HepG2 (cell line): ENCODE measurements at regions not wholly inside any gene's neighbourhood (a gene's known extent, or its start where the extent isn't known, plus 50 kb on each side); places are given as distances from the start of the nearest gene placed in this dataset.
A peak's percentile ranks its signal among the peaks of the same experiment; 100 is the strongest.

Source experiments
- ATAC-seq: fragments of 200-7000 bp; cut with Tn5 transposase; 3 replicates; pipeline ENCODE4 v1.9.1; 2020; ENCODE audit warnings: mild to moderate bottlenecking, moderate library complexity
- BruUV-seq: library from RNA; stranded (reverse); fragments of 400-500 nt; replicated peaks from 2 replicates; lab custom pipeline; 2021; lab: Mats Ljungman, UMichigan
- CTCF ChIA-PET: fragments of 300-600 bp; formaldehyde crosslinking; extraction: SDS; loops from one replicate; lab custom pipeline; 2021; ENCODE audit warnings: low total read pairs, inconsistent platforms, low intra/inter-chr PET ratio; lab: Yijun Ruan, JAX
- POLR2A ChIA-PET: fragments of 350-600 bp; sonication (Branson Sonifier 250); formaldehyde crosslinking; loops from one replicate; lab custom pipeline; 2020; ENCODE audit warnings: antibody characterized with exemption, inconsistent platforms; lab: Yijun Ruan, JAX
- DNase-seq: peaks from one replicate; pipeline ENCODE4 v3.0.0-alpha.2; 2015; ENCODE audit warnings: low spot score
- FAIRE-seq: peaks from 3 replicates; lab custom pipeline; 2011; peaks lifted over from hg19 to GRCh38; lab: Jason Lieb, UNC
- H2AFZ ChIP-seq: one replicate; pipeline ENCODE4 v1.6.1; 2011; ENCODE audit warnings: low read length, inconsistent platforms
- H3K27ac ChIP-seq: fragments of 300-600 bp; 3 replicates; pipeline ENCODE4 v1.8.0; 2011; ENCODE audit warnings: mixed run types, mild to moderate bottlenecking, mixed read lengths, low read length, inconsistent platforms; ENCODE audit not compliant: insufficient read depth; ENCODE audit errors: extremely low read length
- H3K27me3 ChIP-seq, 2 experiments: fragments of 200-600 bp in 1 of 2; 2 replicates in 1 of 2; 3 replicates in 1 of 2; pipeline versions ENCODE4 v1.6.0 to v1.8.0; 2011; ENCODE audit warnings: low read length in 2 of 2, mild to moderate bottlenecking in 2 of 2, moderate library complexity in 2 of 2, inconsistent platforms in 1 of 2; ENCODE audit not compliant: insufficient read depth in 2 of 2, control insufficient read depth in 1 of 2
- H3K36me3 ChIP-seq, 2 experiments: fragments of 200-600 bp in 1 of 2; replicated peaks in 1 of 2; 2 replicates in 1 of 2; 3 replicates in 1 of 2; pipeline versions ENCODE4 v1.5.1 to v1.8.0; 2011; ENCODE audit warnings: low read length in 2 of 2, inconsistent platforms in 1 of 2; ENCODE audit not compliant: insufficient read depth in 2 of 2, control insufficient read depth in 1 of 2
- H3K4me1 ChIP-seq: 2 replicates; pipeline ENCODE4 v1.5.1; 2012; ENCODE audit warnings: low read length, inconsistent platforms; ENCODE audit not compliant: insufficient read depth
- H3K4me2 ChIP-seq: 2 replicates; pipeline ENCODE4 v1.6.0; 2011; ENCODE audit warnings: low read depth, low read length, inconsistent platforms
- H3K4me3 ChIP-seq, 3 experiments: fragments of 200-600 bp in 1 of 3; sonication (generic), shearing (Covaris generic) in 1 of 3; replicated peaks in 1 of 3; 2 replicates each; pipeline ENCODE4 v1.5.1; 2011 to 2016; ENCODE audit warnings: low read length in 3 of 3, inconsistent platforms in 2 of 3, low read depth in 2 of 3, mild to moderate bottlenecking in 2 of 3, control low read depth in 1 of 3, mixed read lengths in 1 of 3; ENCODE audit not compliant: insufficient read depth in 1 of 3
- H3K79me2 ChIP-seq: one replicate; pipeline ENCODE4 v1.6.1; 2011; ENCODE audit warnings: low read length, inconsistent platforms; ENCODE audit not compliant: insufficient read depth
- H3K9ac ChIP-seq: 2 replicates; pipeline ENCODE4 v1.6.0; 2011; ENCODE audit warnings: mild to moderate bottlenecking, low read depth, low read length, inconsistent platforms; ENCODE audit not compliant: insufficient read depth
- H3K9me3 ChIP-seq: 2 replicates; pipeline ENCODE4 v1.5.1; 2012; ENCODE audit warnings: mild to moderate bottlenecking, low read length
- H4K20me1 ChIP-seq: 2 replicates; pipeline ENCODE4 v1.6.0; 2011; ENCODE audit warnings: inconsistent platforms, mild to moderate bottlenecking, low read length, moderate library complexity; ENCODE audit not compliant: insufficient read depth
- FOXJ3 ChIP-seq: sonication (generic); formaldehyde crosslinking; IDR thresholded peaks from 2 replicates; pipeline ENCODE4 v1.4.0; 2020; ENCODE audit warnings: missing genetic modification reagents, mild to moderate bottlenecking, borderline replicate concordance
- PRMT3 ChIP-seq: sonication (generic); formaldehyde crosslinking; IDR thresholded peaks from 2 replicates; pipeline ENCODE4 v1.8.1; 2022; ENCODE audit warnings: low read depth, mild to moderate bottlenecking, moderate library complexity, missing genetic modification reagents, borderline replicate concordance
- RBAK ChIP-seq: sonication (generic); formaldehyde crosslinking; IDR thresholded peaks from 2 replicates; pipeline ENCODE4 v1.5.1; 2020; ENCODE audit warnings: mild to moderate bottlenecking, missing genetic modification reagents
- ZIK1 ChIP-seq: sonication (generic); formaldehyde crosslinking; IDR thresholded peaks from 2 replicates; pipeline ENCODE4 v1.5.0; 2020; ENCODE audit warnings: mild to moderate bottlenecking, low read depth, missing genetic modification reagents, borderline replicate concordance
- ZNF546 ChIP-seq: sonication (generic); formaldehyde crosslinking; conservative IDR thresholded peaks from 2 replicates; pipeline ENCODE4 v1.8.1; 2023; ENCODE audit warnings: mild to moderate bottlenecking, missing genetic modification reagents
- ZNF678 ChIP-seq: sonication (generic); formaldehyde crosslinking; IDR thresholded peaks from 2 replicates; pipeline ENCODE4 v1.4.0; 2020; ENCODE audit warnings: mild to moderate bottlenecking, missing genetic modification reagents
- ZNF761 ChIP-seq: sonication (generic); formaldehyde crosslinking; conservative IDR thresholded peaks from 2 replicates; pipeline ENCODE4 v1.4.0; 2020; ENCODE audit warnings: mild to moderate bottlenecking, missing genetic modification reagents
- WGBS: methylation state at CpG from one replicate; pipeline ENCODE4 v1.1.6; 2017; ENCODE audit warnings: low lambda C conversion rate; 5-methylcytosine and 5-hydroxymethylcytosine counted together
- in situ Hi-C: cut with HindIII; loops from 2 replicates; pipeline ENCODE4 v1.10.0; 2017; ENCODE audit warnings: low pct_unique_long_range_greater_than_20kb; ENCODE audit not compliant: extremely low pct_ligation_motif_present
- intact Hi-C: fragments of 100-400 bp; cut with micrococcal nuclease; formaldehyde crosslinking; loops from one replicate; pipeline ENCODE4 v1.10.0; 2022; ENCODE audit not compliant: unreplicated experiment
- TF ChIP-seq, protein P1 (sequence below): fragments of 450-650 bp; IDR thresholded peaks from 2 replicates; pipeline ENCODE4 v1.6.1; 2017; ENCODE audit warnings: mild to moderate bottlenecking

DNA sequence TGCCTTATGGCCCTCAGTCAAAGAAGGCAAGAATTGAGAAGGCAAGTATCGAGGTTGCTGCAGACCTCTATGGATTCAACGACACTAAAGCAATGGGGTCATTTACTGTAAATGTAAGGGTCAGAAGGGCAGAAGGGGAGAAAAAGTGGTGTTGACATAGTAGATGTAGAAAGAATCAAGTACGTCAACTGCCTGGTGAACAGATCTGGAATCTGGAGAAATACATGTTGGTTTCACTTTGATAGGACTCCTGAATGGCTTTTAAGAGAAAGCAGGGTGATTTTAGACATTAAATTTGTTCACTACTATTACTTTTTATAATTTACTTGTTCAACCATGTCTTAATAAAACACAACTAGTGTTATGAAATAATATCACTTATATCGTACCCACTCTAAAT is 81.3 kb upstream of the FSTL5 start:
- intact Hi-C loops = no loop called here
- CTCF ChIA-PET = no interaction called here
- Histone ChIP-seq H3K9me3 (no peaks in the 10 kb centered on the region), H3K4me2 (peak overlapping the region; percentile 41), H2AFZ (peak overlapping the region; percentile 78), H3K27me3 (no peaks in the 10 kb centered on the region), H3K36me3 (no peaks in the 10 kb centered on the region), H3K27ac (no peak overlapping the region), H3K79me2 (no peaks in the 10 kb centered on the region), H3K9ac (no peak overlapping the region), H3K4me3 (no peak overlapping the region; a peak in 1 of 6 replicates), H3K4me1 (0 out of 2 replicates have a peak, but pooled peaks cover 6% of the 10 kb centered on the region), H4K20me1 (no peaks in the 10 kb centered on the region)
- ATAC-seq (no peak; the same call in 1 of the 3 replicates), FAIRE-seq (no peak), DNase-seq (no peak)
- WGBS = 23% methylated on average over 4 of the region's 4 CpGs
- in situ Hi-C loops = no loop called here
- no TSS peak for BruUV-seq
- POLR2A ChIA-PET = no interaction called here
- no peak for TF ChIP-seq ZNF761 (CRISPR knock-in tag)
- no peak for TF ChIP-seq ZIK1 (CRISPR knock-in tag)
- no peak for TF ChIP-seq FOXJ3 (CRISPR knock-in tag)
- no peak for TF ChIP-seq RBAK (CRISPR knock-in tag)
- TF ChIP-seq ZNF678 (CRISPR knock-in tag) = no peak
- no peak for TF ChIP-seq PRMT3
- TF ChIP-seq ZNF546 = no peak
- TF ChIP-seq, protein P1, sequence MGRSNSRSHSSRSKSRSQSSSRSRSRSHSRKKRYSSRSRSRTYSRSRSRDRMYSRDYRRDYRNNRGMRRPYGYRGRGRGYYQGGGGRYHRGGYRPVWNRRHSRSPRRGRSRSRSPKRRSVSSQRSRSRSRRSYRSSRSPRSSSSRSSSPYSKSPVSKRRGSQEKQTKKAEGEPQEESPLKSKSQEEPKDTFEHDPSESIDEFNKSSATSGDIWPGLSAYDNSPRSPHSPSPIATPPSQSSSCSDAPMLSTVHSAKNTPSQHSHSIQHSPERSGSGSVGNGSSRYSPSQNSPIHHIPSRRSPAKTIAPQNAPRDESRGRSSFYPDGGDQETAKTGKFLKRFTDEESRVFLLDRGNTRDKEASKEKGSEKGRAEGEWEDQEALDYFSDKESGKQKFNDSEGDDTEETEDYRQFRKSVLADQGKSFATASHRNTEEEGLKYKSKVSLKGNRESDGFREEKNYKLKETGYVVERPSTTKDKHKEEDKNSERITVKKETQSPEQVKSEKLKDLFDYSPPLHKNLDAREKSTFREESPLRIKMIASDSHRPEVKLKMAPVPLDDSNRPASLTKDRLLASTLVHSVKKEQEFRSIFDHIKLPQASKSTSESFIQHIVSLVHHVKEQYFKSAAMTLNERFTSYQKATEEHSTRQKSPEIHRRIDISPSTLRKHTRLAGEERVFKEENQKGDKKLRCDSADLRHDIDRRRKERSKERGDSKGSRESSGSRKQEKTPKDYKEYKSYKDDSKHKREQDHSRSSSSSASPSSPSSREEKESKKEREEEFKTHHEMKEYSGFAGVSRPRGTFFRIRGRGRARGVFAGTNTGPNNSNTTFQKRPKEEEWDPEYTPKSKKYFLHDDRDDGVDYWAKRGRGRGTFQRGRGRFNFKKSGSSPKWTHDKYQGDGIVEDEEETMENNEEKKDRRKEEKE = no peak
